SK-N-SH (cell line): ENCODE measurements at regions not wholly inside any gene's neighbourhood (a gene's known extent, or its start where the extent isn't known, plus 50 kb on each side); places are given as distances from the start of the nearest gene placed in this dataset.

Experiments used
- CTCF ChIA-PET: fragments of 300-600, 350-600 bp; formaldehyde crosslinking; extraction: SDS; loops from one replicate; lab custom pipeline; 2021; lab: Yijun Ruan, JAX
- POLR2A ChIA-PET: fragments of 350-600 bp; sonication (Branson Sonifier 250); formaldehyde crosslinking; extraction: SDS; loops from one replicate; lab custom pipeline; 2020; ENCODE audit warnings: antibody characterized with exemption, inconsistent platforms; lab: Yijun Ruan, JAX
- DNase-seq: peaks from one replicate; pipeline ENCODE4 v3.0.0; 2012
- H2AFZ ChIP-seq: fragments of 200-600 bp; sonication (generic); 2 replicates; pipeline ENCODE4 v1.8.1; 2016; ENCODE audit warnings: antibody characterized with exemption, mild to moderate bottlenecking, low read depth
- H3F3A ChIP-seq: fragments of 200-600 bp; sonication (generic); replicated peaks from 2 replicates; pipeline ENCODE3; 2016; ENCODE audit warnings: antibody characterized with exemption, mild to moderate bottlenecking; ENCODE audit not compliant: insufficient read depth
- H3K27ac ChIP-seq, 2 experiments: fragments of 200-500 bp in 1 of 2; fragments of 200-600 bp in 1 of 2; sonication (Bioruptor generic) in 1 of 2; sonication (generic), shearing (Covaris generic) in 1 of 2; 2 replicates each; pipeline versions ENCODE4 v1.5.1 to v1.6.1; 2014 to 2016; ENCODE audit warnings: low read depth in 2 of 2, inconsistent platforms in 1 of 2, low read length in 1 of 2, mild to moderate bottlenecking in 1 of 2, mixed read lengths in 1 of 2
- H3K27me3 ChIP-seq: fragments of 200-600 bp; sonication (generic), shearing (Covaris generic); 2 replicates; pipeline ENCODE4 v1.6.1; 2016; ENCODE audit warnings: mixed run types; ENCODE audit not compliant: insufficient read depth
- H3K36me3 ChIP-seq, 2 experiments: fragments of 200-500 bp in 1 of 2; fragments of 200-600 bp in 1 of 2; sonication (Bioruptor generic) in 1 of 2; sonication (generic) in 1 of 2; replicated peaks in 1 of 2; 2 replicates each; pipeline versions ENCODE3 to v1.5.1; 2014 to 2016; ENCODE audit warnings: low read length in 1 of 2, mild to moderate bottlenecking in 1 of 2; ENCODE audit not compliant: insufficient read depth in 2 of 2, control insufficient read depth in 1 of 2
- H3K4me1 ChIP-seq, 2 experiments: fragments of 200-500 bp in 1 of 2; fragments of 200-600 bp in 1 of 2; sonication (Bioruptor generic) in 1 of 2; sonication (generic), shearing (Covaris generic) in 1 of 2; 2 replicates each; pipeline versions ENCODE4 v1.5.1 to v1.6.1; 2014 to 2016; ENCODE audit warnings: low read depth in 1 of 2, low read length in 1 of 2, mixed run types in 1 of 2; ENCODE audit not compliant: insufficient read depth in 2 of 2, control insufficient read depth in 1 of 2
- H3K4me2 ChIP-seq: fragments of 200-600 bp; sonication (generic), shearing (Covaris generic); 2 replicates; pipeline ENCODE4 v1.6.1; 2017; ENCODE audit warnings: mixed run types
- H3K4me3 ChIP-seq, 2 experiments: fragments of 200-500 bp in 1 of 2; fragments of 200-600 bp in 1 of 2; sonication (Bioruptor generic) in 1 of 2; sonication (generic), shearing (Covaris generic) in 1 of 2; 2 replicates each; pipeline versions ENCODE4 v1.5.1 to v1.8.1; 2014 to 2016; ENCODE audit warnings: low read depth in 2 of 2, inconsistent platforms in 1 of 2, low read length in 1 of 2, mild to moderate bottlenecking in 1 of 2, mixed read lengths in 1 of 2, moderate library complexity in 1 of 2
- H3K79me2 ChIP-seq: fragments of 200-600 bp; sonication (generic); 2 replicates; pipeline ENCODE4 v1.8.1; 2017; ENCODE audit warnings: mild to moderate bottlenecking; ENCODE audit not compliant: insufficient read depth
- H3K9ac ChIP-seq: fragments of 200-600 bp; sonication (generic); 2 replicates; pipeline ENCODE4 v1.6.1; 2017; ENCODE audit warnings: mixed run types
- H3K9me2 ChIP-seq: fragments of 200-600 bp; sonication (generic); 2 replicates; pipeline ENCODE4 v1.6.1; 2017; ENCODE audit warnings: mixed run types
- H3K9me3 ChIP-seq: fragments of 200-600 bp; sonication (generic); 2 replicates; pipeline ENCODE4 v1.6.1; 2017; ENCODE audit warnings: mixed run types, mild to moderate bottlenecking, moderate library complexity
- H4K20me1 ChIP-seq: fragments of 200-600 bp; sonication (generic); 2 replicates; pipeline ENCODE4 v1.6.1; 2017; ENCODE audit warnings: mild to moderate bottlenecking, mixed run types; ENCODE audit not compliant: insufficient read depth
- ELF1 ChIP-seq: IDR thresholded peaks from 2 replicates; pipeline ENCODE4 v1.4.0; 2012
- EP300 ChIP-seq, 2 experiments: IDR thresholded peaks; 2 replicates each; pipeline versions ENCODE4 v1.4.0 to v1.6.1; 2012; ENCODE audit warnings: borderline replicate concordance in 1 of 2, low read depth in 1 of 2, low read length in 1 of 2
- EZH2phosphoT487 ChIP-seq: fragments of 200-600 bp; sonication (generic); IDR thresholded peaks from 2 replicates; pipeline ENCODE4 v1.6.1; 2017; ENCODE audit warnings: low read depth, mixed run types, mild to moderate bottlenecking, antibody characterized with exemption, moderate library complexity, borderline replicate concordance
- FOSL2 ChIP-seq: IDR thresholded peaks from 2 replicates; pipeline ENCODE4 v1.4.0; 2012; ENCODE audit warnings: low read depth, mild to moderate bottlenecking, moderate library complexity, borderline replicate concordance
- FOXJ3 ChIP-seq: sonication (generic); formaldehyde crosslinking; IDR thresholded peaks from 2 replicates; pipeline ENCODE4 v1.5.1; 2020; ENCODE audit warnings: mild to moderate bottlenecking, missing genetic modification reagents
- GABPA ChIP-seq: IDR thresholded peaks from 2 replicates; pipeline ENCODE4 v1.4.0; 2012; ENCODE audit warnings: low read depth, mild to moderate bottlenecking
- GATA2 ChIP-seq: sonication (generic); formaldehyde crosslinking; IDR thresholded peaks from 2 replicates; pipeline ENCODE4 v1.5.0; 2020; ENCODE audit warnings: mild to moderate bottlenecking, missing genetic modification reagents
- NFIC ChIP-seq: IDR thresholded peaks from 2 replicates; pipeline ENCODE4 v1.4.0; 2012; ENCODE audit warnings: borderline replicate concordance
- RAD21 ChIP-seq: IDR thresholded peaks from 2 replicates; pipeline ENCODE4 v1.6.1; 2012; ENCODE audit warnings: mild to moderate bottlenecking, low read length
- RFX5 ChIP-seq: IDR thresholded peaks from 2 replicates; pipeline ENCODE4 v1.6.1; 2012; ENCODE audit warnings: mild to moderate bottlenecking, improper control_type of control experiment, low read length
- SMC3 ChIP-seq: IDR thresholded peaks from 2 replicates; pipeline ENCODE4 v1.6.1; 2012; ENCODE audit warnings: low read depth, low read length, improper control_type of control experiment
- TAF1 ChIP-seq: IDR thresholded peaks from 2 replicates; pipeline ENCODE4 v1.6.1; 2012; ENCODE audit warnings: low read depth, mild to moderate bottlenecking, low read length, moderate library complexity, borderline replicate concordance
- TEAD4 ChIP-seq: IDR thresholded peaks from 2 replicates; pipeline ENCODE4 v1.4.0; 2012; ENCODE audit warnings: mild to moderate bottlenecking, borderline replicate concordance; ENCODE audit not compliant: insufficient read depth
- WGBS: methylation state at CpG from one replicate; pipeline ENCODE4 v1.1.6; 2017; ENCODE audit warnings: low lambda C conversion rate; 5-methylcytosine and 5-hydroxymethylcytosine counted together
- TF ChIP-seq, protein P1 (sequence below): IDR thresholded peaks from 2 replicates; pipeline ENCODE4 v1.4.0; 2012; ENCODE audit warnings: low read depth, borderline replicate concordance
- TF ChIP-seq, protein P2 (sequence below): fragments of 150-350 bp; IDR thresholded peaks from 2 replicates; pipeline ENCODE4 v1.6.1; 2016; ENCODE audit warnings: mild to moderate bottlenecking, low read depth, low read length
- TF ChIP-seq, protein P3 (sequence below): IDR thresholded peaks from 2 replicates; pipeline ENCODE4; 2012
- TF ChIP-seq, protein P4 (sequence below): IDR thresholded peaks from 2 replicates; pipeline ENCODE4 v1.4.0; 2012; ENCODE audit warnings: low read depth
- TF ChIP-seq, protein P5 (sequence below): fragments of 200-600 bp; sonication (generic); IDR thresholded peaks from 2 replicates; pipeline ENCODE4 v1.6.1; 2017; ENCODE audit warnings: antibody characterized with exemption, mild to moderate bottlenecking, moderate library complexity

DNA sequence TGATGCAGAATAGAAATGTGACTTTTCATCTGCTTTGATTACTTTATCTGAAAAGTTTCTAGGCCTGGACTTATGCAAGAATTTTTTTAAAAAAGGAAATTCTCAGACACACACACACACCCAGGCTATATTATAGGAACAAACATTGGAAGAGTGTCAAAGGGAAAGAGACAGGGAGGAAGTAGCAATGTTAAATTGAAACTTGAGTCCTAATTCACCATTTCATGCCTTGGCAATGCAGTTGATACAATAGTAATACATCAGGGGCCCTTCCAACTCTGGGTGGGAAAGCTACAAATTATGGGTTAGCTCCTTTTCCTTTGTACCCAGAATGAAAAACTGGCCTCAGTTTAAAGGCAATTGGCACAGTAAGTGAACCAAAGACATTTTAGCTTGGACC lies 258.0 kb upstream of the LYZL1 start:
- Histone ChIP-seq H3K9ac (no peak overlapping the region), H3K4me1 (no peaks in the 10 kb centered on the region), H3K9me3 (no peaks in the 10 kb centered on the region), H3K9me2 (no peaks in the 10 kb centered on the region), H3K4me3 (no peak overlapping the region), H2AFZ (no peak overlapping the region), H3K79me2 (no peaks in the 10 kb centered on the region), H4K20me1 (no peaks in the 10 kb centered on the region), H3K4me2 (no peak overlapping the region), H3K36me3 (no peaks in the 10 kb centered on the region), H3F3A (no peaks in the 10 kb centered on the region), H3K27ac (no peak overlapping the region), H3K27me3 (no peaks in the 10 kb centered on the region)
- ChIA-PET POLR2A (no interaction called here), CTCF (interaction anchor here (0.8 to 1.2 kb wide), 2 partner anchors 102 to 349 kb away, joined by 3 read pairs; no protein-coding TSS in a partner anchor)
- no peak for TF ChIP-seq SMC3
- no peak for TF ChIP-seq GATA2 (CRISPR knock-in tag)
- DNase-seq = no peak

DNA sequence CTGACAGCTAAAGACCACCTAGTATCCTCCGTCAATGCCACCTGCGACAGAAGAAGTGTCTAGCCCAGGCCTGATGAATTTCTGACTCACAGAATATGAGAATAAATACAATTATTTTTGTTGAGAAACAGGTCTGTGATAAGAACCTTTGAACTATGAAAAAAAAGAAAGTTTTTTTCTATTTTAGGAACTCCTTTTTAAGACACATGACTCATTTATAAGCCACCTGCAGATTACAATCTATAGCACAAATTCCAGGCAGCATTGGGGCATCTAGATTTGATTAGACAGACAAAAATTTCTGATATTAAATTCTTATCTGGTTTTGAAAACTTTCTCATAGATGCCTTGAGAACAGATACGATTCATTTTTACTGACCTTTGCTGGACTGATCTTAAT lies 256.7 kb upstream of the LYZL1 start:
- ChIA-PET CTCF (interaction anchor here (0.8 to 2.5 kb wide), 2 partner anchors 9 kb away, joined by 3 to 8 read pairs; no protein-coding TSS in a partner anchor), POLR2A (no interaction called here)
- Histone ChIP-seq H3K4me3 (no peak overlapping the region), H3K36me3 (no peaks in the 10 kb centered on the region), H3K9me2 (no peaks in the 10 kb centered on the region), H2AFZ (no peak overlapping the region), H3K4me1 (no peaks in the 10 kb centered on the region), H3K9ac (no peak overlapping the region), H3K4me2 (no peak overlapping the region), H3K27ac (no peak overlapping the region), H3K27me3 (no peaks in the 10 kb centered on the region), H3K9me3 (no peaks in the 10 kb centered on the region), H4K20me1 (no peaks in the 10 kb centered on the region), H3K79me2 (no peaks in the 10 kb centered on the region), H3F3A (no peaks in the 10 kb centered on the region)
- no peak for TF ChIP-seq RFX5
- TF ChIP-seq, protein P1, sequence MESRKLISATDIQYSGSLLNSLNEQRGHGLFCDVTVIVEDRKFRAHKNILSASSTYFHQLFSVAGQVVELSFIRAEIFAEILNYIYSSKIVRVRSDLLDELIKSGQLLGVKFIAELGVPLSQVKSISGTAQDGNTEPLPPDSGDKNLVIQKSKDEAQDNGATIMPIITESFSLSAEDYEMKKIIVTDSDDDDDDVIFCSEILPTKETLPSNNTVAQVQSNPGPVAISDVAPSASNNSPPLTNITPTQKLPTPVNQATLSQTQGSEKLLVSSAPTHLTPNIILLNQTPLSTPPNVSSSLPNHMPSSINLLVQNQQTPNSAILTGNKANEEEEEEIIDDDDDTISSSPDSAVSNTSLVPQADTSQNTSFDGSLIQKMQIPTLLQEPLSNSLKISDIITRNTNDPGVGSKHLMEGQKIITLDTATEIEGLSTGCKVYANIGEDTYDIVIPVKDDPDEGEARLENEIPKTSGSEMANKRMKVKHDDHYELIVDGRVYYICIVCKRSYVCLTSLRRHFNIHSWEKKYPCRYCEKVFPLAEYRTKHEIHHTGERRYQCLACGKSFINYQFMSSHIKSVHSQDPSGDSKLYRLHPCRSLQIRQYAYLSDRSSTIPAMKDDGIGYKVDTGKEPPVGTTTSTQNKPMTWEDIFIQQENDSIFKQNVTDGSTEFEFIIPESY = no peak
- TF ChIP-seq, protein P2, sequence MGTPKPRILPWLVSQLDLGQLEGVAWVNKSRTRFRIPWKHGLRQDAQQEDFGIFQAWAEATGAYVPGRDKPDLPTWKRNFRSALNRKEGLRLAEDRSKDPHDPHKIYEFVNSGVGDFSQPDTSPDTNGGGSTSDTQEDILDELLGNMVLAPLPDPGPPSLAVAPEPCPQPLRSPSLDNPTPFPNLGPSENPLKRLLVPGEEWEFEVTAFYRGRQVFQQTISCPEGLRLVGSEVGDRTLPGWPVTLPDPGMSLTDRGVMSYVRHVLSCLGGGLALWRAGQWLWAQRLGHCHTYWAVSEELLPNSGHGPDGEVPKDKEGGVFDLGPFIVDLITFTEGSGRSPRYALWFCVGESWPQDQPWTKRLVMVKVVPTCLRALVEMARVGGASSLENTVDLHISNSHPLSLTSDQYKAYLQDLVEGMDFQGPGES = no peak
- TF ChIP-seq, protein P3, sequence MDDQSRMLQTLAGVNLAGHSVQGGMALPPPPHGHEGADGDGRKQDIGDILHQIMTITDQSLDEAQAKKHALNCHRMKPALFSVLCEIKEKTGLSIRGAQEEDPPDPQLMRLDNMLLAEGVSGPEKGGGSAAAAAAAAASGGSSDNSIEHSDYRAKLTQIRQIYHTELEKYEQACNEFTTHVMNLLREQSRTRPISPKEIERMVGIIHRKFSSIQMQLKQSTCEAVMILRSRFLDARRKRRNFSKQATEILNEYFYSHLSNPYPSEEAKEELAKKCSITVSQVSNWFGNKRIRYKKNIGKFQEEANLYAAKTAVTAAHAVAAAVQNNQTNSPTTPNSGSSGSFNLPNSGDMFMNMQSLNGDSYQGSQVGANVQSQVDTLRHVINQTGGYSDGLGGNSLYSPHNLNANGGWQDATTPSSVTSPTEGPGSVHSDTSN = no peak
- TF ChIP-seq TAF1 = no peak
- TF ChIP-seq, protein P4, sequence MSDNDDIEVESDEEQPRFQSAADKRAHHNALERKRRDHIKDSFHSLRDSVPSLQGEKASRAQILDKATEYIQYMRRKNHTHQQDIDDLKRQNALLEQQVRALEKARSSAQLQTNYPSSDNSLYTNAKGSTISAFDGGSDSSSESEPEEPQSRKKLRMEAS = no peak
- TF ChIP-seq FOSL2 = no peak
- no peak for TF ChIP-seq NFIC
- no peak for TF ChIP-seq RAD21
- TF ChIP-seq, protein P5, sequence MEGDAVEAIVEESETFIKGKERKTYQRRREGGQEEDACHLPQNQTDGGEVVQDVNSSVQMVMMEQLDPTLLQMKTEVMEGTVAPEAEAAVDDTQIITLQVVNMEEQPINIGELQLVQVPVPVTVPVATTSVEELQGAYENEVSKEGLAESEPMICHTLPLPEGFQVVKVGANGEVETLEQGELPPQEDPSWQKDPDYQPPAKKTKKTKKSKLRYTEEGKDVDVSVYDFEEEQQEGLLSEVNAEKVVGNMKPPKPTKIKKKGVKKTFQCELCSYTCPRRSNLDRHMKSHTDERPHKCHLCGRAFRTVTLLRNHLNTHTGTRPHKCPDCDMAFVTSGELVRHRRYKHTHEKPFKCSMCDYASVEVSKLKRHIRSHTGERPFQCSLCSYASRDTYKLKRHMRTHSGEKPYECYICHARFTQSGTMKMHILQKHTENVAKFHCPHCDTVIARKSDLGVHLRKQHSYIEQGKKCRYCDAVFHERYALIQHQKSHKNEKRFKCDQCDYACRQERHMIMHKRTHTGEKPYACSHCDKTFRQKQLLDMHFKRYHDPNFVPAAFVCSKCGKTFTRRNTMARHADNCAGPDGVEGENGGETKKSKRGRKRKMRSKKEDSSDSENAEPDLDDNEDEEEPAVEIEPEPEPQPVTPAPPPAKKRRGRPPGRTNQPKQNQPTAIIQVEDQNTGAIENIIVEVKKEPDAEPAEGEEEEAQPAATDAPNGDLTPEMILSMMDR = no peak
- TF ChIP-seq FOXJ3 (CRISPR knock-in tag) = no peak
- no peak for TF ChIP-seq TEAD4
- no peak for TF ChIP-seq EZH2phosphoT487
- TF ChIP-seq EP300 (IDR thresholded peaks at IDR 0.05; ENCODE audit: borderline replicate concordance in 1 of 2, low read depth in 1 of 2, low read length in 1 of 2) = no peak
- no peak for TF ChIP-seq GABPA
- TF ChIP-seq SMC3 = no peak
- no peak for TF ChIP-seq ELF1
- no peak for DNase-seq
- WGBS = 80% methylated on average over 3 of the region's 3 CpGs
